DOHH2 (cell line): ENCODE measurements at regions not wholly inside any gene's neighbourhood (a gene's known extent, or its start where the extent isn't known, plus 50 kb on each side); places are given as distances from the start of the nearest gene placed in this dataset.

ENCODE experiments used
- H3F3A ChIP-seq: fragments of 200-600 bp; sonication (generic), shearing (Covaris generic); 2 replicates; pipeline ENCODE4 v1.6.0; 2016; ENCODE audit warnings: antibody characterized with exemption, mild to moderate bottlenecking; ENCODE audit not compliant: control insufficient read depth, insufficient read depth
- H3K27ac ChIP-seq: fragments of 200-600 bp; sonication (generic); 2 replicates; pipeline ENCODE4 v1.5.1; 2014; ENCODE audit warnings: low read depth, mild to moderate bottlenecking, low read length, moderate library complexity
- H3K27me3 ChIP-seq: fragments of 200-600 bp; sonication (generic); 2 replicates; pipeline ENCODE4 v1.6.1; 2014; ENCODE audit warnings: mild to moderate bottlenecking, low read length, mixed read lengths; ENCODE audit not compliant: control insufficient read depth
- H3K36me3 ChIP-seq: fragments of 200-600 bp; sonication (generic); 2 replicates; pipeline ENCODE4 v1.6.1; 2014; ENCODE audit warnings: mild to moderate bottlenecking, low read length, moderate library complexity, mixed read lengths; ENCODE audit not compliant: control insufficient read depth
- H3K4me1 ChIP-seq: fragments of 200-600 bp; sonication (generic); 2 replicates; pipeline ENCODE4 v1.6.1; 2014; ENCODE audit warnings: mild to moderate bottlenecking, low read length, mixed read lengths; ENCODE audit not compliant: control insufficient read depth
- H3K4me2 ChIP-seq: fragments of 200-600 bp; sonication (generic); 2 replicates; pipeline ENCODE4 v1.6.0; 2014; ENCODE audit warnings: mild to moderate bottlenecking, low read length, moderate library complexity
- H3K4me3 ChIP-seq: fragments of 200-600 bp; sonication (generic); 2 replicates; pipeline ENCODE4 v1.5.1; 2014; ENCODE audit warnings: mild to moderate bottlenecking, low read length, mixed read lengths
- H3K79me2 ChIP-seq: fragments of 200-600 bp; sonication (generic); 2 replicates; pipeline ENCODE4 v1.6.1; 2014; ENCODE audit warnings: mild to moderate bottlenecking, low read length, mixed read lengths; ENCODE audit not compliant: control insufficient read depth
- H3K9me2 ChIP-seq: fragments of 200-600 bp; sonication (generic); replicated peaks from 2 replicates; pipeline ENCODE4 v1.6.1; 2014; ENCODE audit warnings: mild to moderate bottlenecking, low read length, mixed read lengths; ENCODE audit not compliant: control insufficient read depth
- H3K9me3 ChIP-seq: fragments of 200-600 bp; sonication (generic); 2 replicates; pipeline ENCODE4 v1.6.1; 2014; ENCODE audit warnings: antibody characterized with exemption, low read length, mixed read lengths; ENCODE audit not compliant: control insufficient read depth, insufficient read depth
- H4K20me1 ChIP-seq: fragments of 200-600 bp; sonication (generic); 2 replicates; pipeline ENCODE4 v1.6.0; 2014; ENCODE audit warnings: low read depth, mild to moderate bottlenecking, antibody characterized with exemption, low read length, moderate library complexity; ENCODE audit not compliant: control insufficient read depth, insufficient read depth
- CTCF ChIP-seq: fragments of 200-600 bp; sonication (generic); IDR thresholded peaks from one replicate; pipeline ENCODE4 v1.5.1; 2014; ENCODE audit warnings: antibody characterized with exemption, mild to moderate bottlenecking, low read depth, low read length; ENCODE audit not compliant: poor library complexity, severe bottlenecking
- EZH2phosphoT487 ChIP-seq: fragments of 200-600 bp; sonication (generic); IDR thresholded peaks from 2 replicates; pipeline ENCODE4 v1.6.1; 2017; ENCODE audit warnings: borderline replicate concordance, mild to moderate bottlenecking, antibody characterized with exemption, low read length, moderate library complexity, mixed read lengths

GRCh38 chr21:15992171-15992570 is 262.4 kb downstream of the USP25 start:
- H3K27me3 ChIP-seq, result no peaks in the 10 kb centered on the region
- no peaks in the 10 kb centered on the region for H4K20me1 ChIP-seq
- no peaks in the 10 kb centered on the region for H3K9me2 ChIP-seq
- H3K4me1 ChIP-seq, result no peaks in the 10 kb centered on the region
- no peaks in the 10 kb centered on the region for H3F3A ChIP-seq
- no peaks in the 10 kb centered on the region for H3K79me2 ChIP-seq
- H3K4me2 ChIP-seq, result no peak overlapping the region
- TF ChIP-seq EZH2phosphoT487 (no peak), CTCF (no peak)
- no peak overlapping the region for H3K4me3 ChIP-seq
- no peaks in the 10 kb centered on the region for H3K36me3 ChIP-seq
- no peaks in the 10 kb centered on the region for H3K9me3 ChIP-seq
- H3K27ac ChIP-seq, result no peak overlapping the region

- TF ChIP-seq EZH2phosphoT487, result no peak
- no peak for TF ChIP-seq CTCF
- H3K27ac ChIP-seq, result no peak overlapping the region
- no peaks in the 10 kb centered on the region for H3K36me3 ChIP-seq
- H3K79me2 ChIP-seq, result no peaks in the 10 kb centered on the region
- H3K9me2 ChIP-seq, result no peaks in the 10 kb centered on the region
- H3K4me3 ChIP-seq, result no peak overlapping the region
- H3F3A ChIP-seq, result no peaks in the 10 kb centered on the region
- no peaks in the 10 kb centered on the region for H3K9me3 ChIP-seq
- no peaks in the 10 kb centered on the region for H3K27me3 ChIP-seq
- H4K20me1 ChIP-seq, result no peaks in the 10 kb centered on the region
- H3K4me2 ChIP-seq, result no peak overlapping the region
- H3K4me1 ChIP-seq, result no peaks in the 10 kb centered on the region
Measured at GRCh38 chr21:15993951-15994350, 264.2 kb downstream of the USP25 start.

GRCh38 chr21:15999741-16000140 is 270.0 kb downstream of the USP25 start:
- Histone ChIP-seq H3K4me1 (no peaks in the 10 kb centered on the region), H3K4me2 (no peak overlapping the region), H3K79me2 (no peaks in the 10 kb centered on the region), H3K27ac (no peak overlapping the region), H4K20me1 (no peaks in the 10 kb centered on the region), H3K9me3 (no peaks in the 10 kb centered on the region), H3F3A (no peaks in the 10 kb centered on the region), H3K36me3 (no peaks in the 10 kb centered on the region), H3K4me3 (no peak overlapping the region), H3K9me2 (no peaks in the 10 kb centered on the region), H3K27me3 (no peaks in the 10 kb centered on the region)
- TF ChIP-seq CTCF, result no peak

- H3K36me3 ChIP-seq, result no peaks in the 10 kb centered on the region
Measured at GRCh38 chr21:16002874-16003466, 273.2 kb downstream of the USP25 start.

More at GRCh38 chr21:16002874-16003466, 273.2 kb downstream of the USP25 start:
- Histone ChIP-seq H3K4me2 (no peak overlapping the region), H3K9me2 (no peaks in the 10 kb centered on the region), H3K4me1 (no peaks in the 10 kb centered on the region), H3F3A (no peaks in the 10 kb centered on the region), H3K79me2 (no peaks in the 10 kb centered on the region), H3K27ac (no peak overlapping the region), H3K4me3 (no peak overlapping the region), H4K20me1 (no peaks in the 10 kb centered on the region), H3K27me3 (no peaks in the 10 kb centered on the region), H3K9me3 (no peaks in the 10 kb centered on the region)
- no peak for TF ChIP-seq CTCF
- no peak for TF ChIP-seq EZH2phosphoT487
